C4-2B (cell line): ENCODE measurements at regions not wholly inside any gene's neighbourhood (a gene's known extent, or its start where the extent isn't known, plus 50 kb on each side); places are given as distances from the start of the nearest gene placed in this dataset.

Experiments used
- H3K27ac ChIP-seq: fragments of 450-650 bp; 2 replicates; pipeline ENCODE4 v1.5.1; 2017
- CTCF ChIP-seq: fragments of 450-650 bp; conservative IDR thresholded peaks from 2 replicates; pipeline ENCODE4 v1.5.1; 2017; ENCODE audit warnings: mild to moderate bottlenecking
- ZFX ChIP-seq: fragments of 450-650 bp; IDR thresholded peaks from 2 replicates; pipeline ENCODE4 v1.6.1; 2017

GRCh38 chr3:162175878-162176277 is 679.3 kb downstream of the OTOL1 start:
- TF ChIP-seq ZFX (no peak), CTCF (no peak)
- no peak overlapping the region for H3K27ac ChIP-seq

GRCh38 chr3:162183440-162183839 is 686.8 kb downstream of the OTOL1 start:
- TF ChIP-seq CTCF: no peak
- TF ChIP-seq ZFX: no peak

GRCh38 chr3:162192340-162193029 is 695.9 kb downstream of the OTOL1 start:
- H3K27ac ChIP-seq: no peak overlapping the region
- TF ChIP-seq ZFX (no peak), CTCF (no peak)

More at GRCh38 chr3:162183440-162183839, 686.8 kb downstream of the OTOL1 start:
- H3K27ac ChIP-seq: no peak overlapping the region

- H3K27ac ChIP-seq: no peak overlapping the region
- TF ChIP-seq ZFX (no peak), CTCF (no peak)
These were observed 696.8 kb downstream of the OTOL1 start for GRCh38 chr3:162193148-162194095.

GRCh38 chr3:162195147-162195546 is 698.5 kb downstream of the OTOL1 start:
- no peak for TF ChIP-seq CTCF
- TF ChIP-seq ZFX: no peak
- no peak overlapping the region for H3K27ac ChIP-seq

GRCh38 chr3:162196964-162197363 is 700.4 kb downstream of the OTOL1 start:
- no peak overlapping the region for H3K27ac ChIP-seq
- TF ChIP-seq ZFX (no peak), CTCF (no peak)

GRCh38 chr3:162200836-162201235 is 704.2 kb downstream of the OTOL1 start:
- TF ChIP-seq ZFX (no peak), CTCF (no peak)
- H3K27ac ChIP-seq: no peak overlapping the region
